ENCODE measurements at regions not wholly inside any gene's neighbourhood (a gene's known extent, or its start where the extent isn't known, plus 50 kb on each side); places are given as distances from the start of the nearest gene placed in this dataset.

DNA sequence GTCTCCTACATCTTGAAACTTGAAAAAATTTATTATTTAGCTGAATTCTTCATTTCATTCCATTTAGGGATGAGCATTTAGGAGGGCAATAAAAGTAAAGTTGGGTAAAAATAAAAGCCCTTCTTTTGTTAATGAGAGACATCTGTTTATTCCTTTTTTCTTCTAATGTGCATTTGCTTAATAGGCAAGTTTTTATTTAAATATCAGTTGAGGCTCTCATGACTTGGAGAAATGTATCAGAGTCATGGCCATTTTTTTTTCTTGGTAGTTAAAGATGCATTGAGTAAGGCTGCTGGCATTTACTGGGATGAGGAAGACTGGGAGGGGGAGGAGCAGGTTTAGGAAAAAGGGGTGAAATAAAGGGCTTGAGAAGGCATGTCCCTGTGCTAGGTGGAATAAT, 609.9 kb upstream of the TMEM132C start:
- TF ChIP-seq CTCF (IDR thresholded peaks at IDR 0.05) (no peak), POLR2A (IDR thresholded peaks at IDR 0.05) (no peak), POLR2AphosphoS5 (IDR thresholded peaks at IDR 0.05) (no peak)

Measured in prostate gland (tissue), 2 donors.